Breast epithelium (tissue), 4 donors: ENCODE measurements at regions not wholly inside any gene's neighbourhood (a gene's known extent, or its start where the extent isn't known, plus 50 kb on each side); places are given as distances from the start of the nearest gene placed in this dataset.

Source experiments
- DNase-seq, 2 donors: peaks; one replicate each; pipeline ENCODE4 v3.0.0-alpha.2; 2019; ENCODE audit warnings: low spot score in 2 of 2
- H3K27ac ChIP-seq, 2 donors: fragments of 200-600 bp; sonication (generic) in 1 of 2; one replicate each; pipeline ENCODE4 v1.5.1; 2016 to 2019; ENCODE audit warnings: mild to moderate bottlenecking in 1 of 2
- H3K27me3 ChIP-seq, 2 donors: fragments of 200-600 bp; sonication (generic) in 1 of 2; one replicate each; pipeline versions ENCODE4 v1.5.1 to v1.6.0; 2017 to 2019; ENCODE audit warnings: control low read depth in 1 of 2, mild to moderate bottlenecking in 1 of 2
- H3K36me3 ChIP-seq: fragments of 200-600 bp; one replicate; pipeline ENCODE4 v1.5.1; 2019
- H3K4me1 ChIP-seq, 2 donors: fragments of 200-600 bp; sonication (generic); one replicate each; pipeline ENCODE4 v1.5.1; 2016 to 2019; ENCODE audit warnings: control low read depth in 1 of 2
- H3K4me3 ChIP-seq, 3 donors: fragments of 200-600 bp; sonication (generic); 1 replicate in 2 of 3; 2 replicates in 1 of 3; pipeline ENCODE4 v1.5.1; 2016 to 2019; ENCODE audit warnings: mild to moderate bottlenecking in 3 of 3, moderate library complexity in 2 of 3
- H3K9me3 ChIP-seq, 2 donors: fragments of 200-600 bp; sonication (generic) in 1 of 2; one replicate each; pipeline ENCODE4 v1.5.1; 2016 to 2019; ENCODE audit warnings: control low read depth in 1 of 2
- POLR2A ChIP-seq: fragments of 450-650 bp; IDR thresholded peaks from one replicate; pipeline ENCODE4 v1.6.1; 2016; ENCODE audit warnings: antibody characterized with exemption, mild to moderate bottlenecking, moderate library complexity
- POLR2AphosphoS5 ChIP-seq, 3 donors: sonication (generic); formaldehyde crosslinking; IDR thresholded peaks; one replicate each; pipeline ENCODE4 v1.6.1; 2017; ENCODE audit warnings: antibody characterized with exemption in 3 of 3
- intact Hi-C: fragments of 100-400 bp; cut with DNase I; formaldehyde crosslinking; loops from one replicate; pipeline ENCODE4 v1.15.1; 2023; ENCODE audit warnings: low total_unique reads
- TF ChIP-seq, protein P1 (sequence below), 3 donors: fragments of 450-650 bp; IDR thresholded peaks; one replicate each; pipeline ENCODE4 v1.5.1; 2016 to 2017; ENCODE audit warnings: antibody characterized with exemption in 3 of 3, mild to moderate bottlenecking in 3 of 3, moderate library complexity in 3 of 3

DNA sequence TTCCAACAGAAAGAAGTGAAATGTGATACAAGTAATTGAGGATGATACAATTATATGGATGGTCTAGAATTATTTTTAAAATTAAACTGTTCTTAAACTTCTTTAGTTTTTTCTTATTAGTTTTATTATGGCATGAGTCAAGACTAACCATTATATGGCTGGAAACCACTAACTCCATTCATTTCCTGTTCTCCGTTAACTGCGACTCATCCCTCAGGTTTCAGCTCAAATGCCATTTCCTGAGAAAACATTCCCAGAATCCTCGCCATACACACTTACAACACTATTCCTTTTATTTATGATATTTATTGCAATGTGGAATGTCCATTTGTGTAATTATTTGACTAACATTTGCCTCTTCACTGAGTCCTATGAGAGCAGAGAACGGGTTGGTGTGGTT, 394.1 kb downstream of the SOX2 start:
- Histone ChIP-seq H3K27me3 (no peaks in the 10 kb centered on the region), H3K9me3 (peaks cover 3 to 9% of the 10 kb centered on the region in 2 donors), H3K4me3 (no peak overlapping the region), H3K4me1 (no peaks in the 10 kb centered on the region), H3K36me3 (no peaks in the 10 kb centered on the region), H3K27ac (no peak overlapping the region)
- intact Hi-C loops: no loop called here
- no peak for DNase-seq
- TF ChIP-seq POLR2A (no peak), POLR2AphosphoS5 (IDR thresholded peaks at IDR 0.05) (no peak)
- TF ChIP-seq, protein P1, sequence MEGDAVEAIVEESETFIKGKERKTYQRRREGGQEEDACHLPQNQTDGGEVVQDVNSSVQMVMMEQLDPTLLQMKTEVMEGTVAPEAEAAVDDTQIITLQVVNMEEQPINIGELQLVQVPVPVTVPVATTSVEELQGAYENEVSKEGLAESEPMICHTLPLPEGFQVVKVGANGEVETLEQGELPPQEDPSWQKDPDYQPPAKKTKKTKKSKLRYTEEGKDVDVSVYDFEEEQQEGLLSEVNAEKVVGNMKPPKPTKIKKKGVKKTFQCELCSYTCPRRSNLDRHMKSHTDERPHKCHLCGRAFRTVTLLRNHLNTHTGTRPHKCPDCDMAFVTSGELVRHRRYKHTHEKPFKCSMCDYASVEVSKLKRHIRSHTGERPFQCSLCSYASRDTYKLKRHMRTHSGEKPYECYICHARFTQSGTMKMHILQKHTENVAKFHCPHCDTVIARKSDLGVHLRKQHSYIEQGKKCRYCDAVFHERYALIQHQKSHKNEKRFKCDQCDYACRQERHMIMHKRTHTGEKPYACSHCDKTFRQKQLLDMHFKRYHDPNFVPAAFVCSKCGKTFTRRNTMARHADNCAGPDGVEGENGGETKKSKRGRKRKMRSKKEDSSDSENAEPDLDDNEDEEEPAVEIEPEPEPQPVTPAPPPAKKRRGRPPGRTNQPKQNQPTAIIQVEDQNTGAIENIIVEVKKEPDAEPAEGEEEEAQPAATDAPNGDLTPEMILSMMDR (IDR thresholded peaks at IDR 0.05): no peak

DNA sequence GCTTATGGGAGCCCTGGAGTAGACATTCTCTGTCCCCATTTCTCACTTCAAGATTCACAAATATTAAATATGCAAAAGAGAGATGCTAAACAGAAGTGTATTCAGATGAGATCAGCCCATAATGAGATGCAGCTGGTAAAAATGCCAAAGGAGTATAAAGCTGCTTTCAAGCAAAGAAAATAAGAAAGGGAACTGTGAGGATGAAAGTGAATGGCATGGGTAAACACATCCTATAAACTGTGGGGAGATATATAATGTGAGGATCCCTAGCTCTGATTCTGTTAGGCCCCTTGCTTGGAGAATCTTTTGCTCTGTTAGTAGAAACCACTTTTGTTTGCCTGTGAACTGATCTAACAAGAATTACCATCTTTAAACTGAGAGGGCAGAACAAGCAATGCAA, 396.6 kb downstream of the SOX2 start:
- no peak for DNase-seq
- Histone ChIP-seq H3K4me3 (no peak overlapping the region), H3K27me3 (no peaks in the 10 kb centered on the region), H3K4me1 (no peaks in the 10 kb centered on the region), H3K27ac (no peak overlapping the region), H3K9me3 (peaks cover 3 to 9% of the 10 kb centered on the region in 2 donors), H3K36me3 (no peaks in the 10 kb centered on the region)
- intact Hi-C loops: no loop called here
- TF ChIP-seq POLR2AphosphoS5 (IDR thresholded peaks at IDR 0.05) (no peak), POLR2A (no peak)
- TF ChIP-seq, protein P1 (IDR thresholded peaks at IDR 0.05): no peak

DNA sequence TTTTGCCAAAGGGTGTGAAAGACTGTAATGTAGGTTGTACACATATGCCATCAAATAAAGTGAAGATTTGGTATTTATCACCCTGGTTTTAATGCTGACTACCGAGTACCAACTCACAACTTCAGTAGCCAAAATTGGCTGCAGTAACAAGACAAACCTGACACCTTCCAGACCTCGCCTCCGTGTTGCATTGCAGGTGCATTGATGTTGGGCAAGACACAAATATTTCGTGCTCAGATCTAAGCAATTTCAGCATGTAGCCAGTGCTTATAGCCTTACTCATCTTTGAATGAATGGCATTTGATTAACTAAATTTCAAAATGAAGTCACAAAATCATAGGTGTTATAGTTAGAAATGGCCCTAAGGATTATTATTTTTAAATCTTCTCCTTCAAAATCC, 400.2 kb downstream of the SOX2 start:
- Histone ChIP-seq H3K27me3 (no peaks in the 10 kb centered on the region), H3K27ac (no peak overlapping the region), H3K4me3 (no peak overlapping the region), H3K4me1 (no peaks in the 10 kb centered on the region), H3K36me3 (no peaks in the 10 kb centered on the region), H3K9me3 (peaks cover 3 to 9% of the 10 kb centered on the region in 2 donors)
- intact Hi-C loops: no loop called here
- TF ChIP-seq, protein P1 (IDR thresholded peaks at IDR 0.05): no peak
- no peak for TF ChIP-seq POLR2AphosphoS5 (IDR thresholded peaks at IDR 0.05)
- TF ChIP-seq POLR2A: no peak
- DNase-seq: no peak

DNA sequence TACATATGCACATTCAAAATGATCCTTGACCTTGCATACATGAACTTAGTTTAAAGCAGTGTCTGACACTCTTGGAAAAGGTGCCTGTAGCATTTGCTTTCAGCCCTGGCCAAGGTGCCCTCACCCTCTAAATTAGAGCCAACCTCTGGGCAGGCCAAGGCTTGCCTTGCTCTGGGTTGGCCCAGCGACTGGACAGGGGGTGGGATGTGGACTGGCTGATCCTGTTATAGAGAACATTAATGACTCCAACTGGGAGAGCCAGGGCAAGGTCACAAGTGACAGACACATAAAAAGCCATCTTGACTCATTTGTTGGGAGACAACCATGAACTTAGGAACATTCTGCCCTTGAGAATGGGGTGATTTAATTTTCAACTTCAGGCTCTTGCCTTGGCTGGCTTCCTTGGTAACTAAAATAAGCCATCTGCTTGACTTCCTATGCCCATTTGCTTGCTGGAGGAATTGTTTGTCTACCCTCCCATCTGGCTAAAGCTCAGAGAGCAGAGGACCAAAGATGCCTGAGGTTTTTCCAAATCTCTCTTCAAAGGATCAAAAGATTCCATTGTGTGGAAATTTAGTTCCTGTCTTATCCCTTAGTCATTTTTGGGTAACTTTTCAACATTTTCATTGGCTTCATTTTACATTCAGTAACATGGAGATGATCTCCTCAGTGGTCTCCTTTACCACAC, 403.7 kb downstream of the SOX2 start:
- H3K9me3 ChIP-seq: no peaks in the 10 kb centered on the region
- H3K27ac ChIP-seq: no peak overlapping the region
- no peaks in the 10 kb centered on the region for H3K36me3 ChIP-seq
- intact Hi-C loops: no loop called here
- H3K4me1 ChIP-seq: no peaks in the 10 kb centered on the region
- DNase-seq: no peak
- H3K27me3 ChIP-seq: no peaks in the 10 kb centered on the region
- TF ChIP-seq, protein P1 (IDR thresholded peaks at IDR 0.05): no peak
- TF ChIP-seq POLR2A: no peak
- TF ChIP-seq POLR2AphosphoS5 (IDR thresholded peaks at IDR 0.05): no peak
- H3K4me3 ChIP-seq: no peak overlapping the region

DNA sequence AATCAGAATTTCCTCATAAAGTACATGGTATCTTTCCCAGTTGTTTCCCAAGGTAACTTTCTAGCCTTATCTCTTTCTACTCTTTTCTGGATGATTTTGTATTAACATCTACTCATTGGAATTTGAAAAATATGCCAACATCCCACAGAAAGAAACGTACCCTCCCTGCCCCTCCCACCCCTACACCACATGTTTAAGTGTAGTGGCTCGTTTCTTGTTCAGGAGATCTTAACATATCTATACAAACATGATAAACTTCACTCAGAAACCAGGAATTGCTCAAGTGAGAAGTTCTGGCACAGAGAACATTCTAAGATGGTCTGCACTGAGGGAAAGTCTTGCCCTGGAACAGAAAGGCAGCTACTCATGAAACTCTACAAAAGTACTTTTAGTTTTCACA, 404.7 kb downstream of the SOX2 start:
- Histone ChIP-seq H3K27ac (no peak overlapping the region), H3K36me3 (no peaks in the 10 kb centered on the region), H3K9me3 (no peaks in the 10 kb centered on the region), H3K4me1 (no peaks in the 10 kb centered on the region), H3K27me3 (no peaks in the 10 kb centered on the region), H3K4me3 (no peak overlapping the region)
- intact Hi-C loops: no loop called here
- TF ChIP-seq POLR2AphosphoS5 (IDR thresholded peaks at IDR 0.05): no peak
- no peak for TF ChIP-seq POLR2A
- TF ChIP-seq, protein P1 (IDR thresholded peaks at IDR 0.05): no peak
- DNase-seq: no peak
